HG03196 (cell line): ENCODE measurements at regions not wholly inside any gene's neighbourhood (a gene's known extent, or its start where the extent isn't known, plus 50 kb on each side); places are given as distances from the start of the nearest gene placed in this dataset.
"Not testable (repeated sequence)": the region's sequence is repeated elsewhere in the genome, so short reads cannot be mapped to it uniquely, and the experiment has no call there.

Source experiments
- ATAC-seq: cut with Tn5 transposase; IDR thresholded peaks from one replicate; pipeline ENCODE4 v1.9.1; 2021; ENCODE audit not compliant: unreplicated experiment

- no peak for ATAC-seq
Measured at GRCh38 chrX:45447331-45447730, 246.7 kb upstream of the DIPK2B start.

- no peak for ATAC-seq
Measured at GRCh38 chrX:45445745-45446412, 245.2 kb upstream of the DIPK2B start.

DNA sequence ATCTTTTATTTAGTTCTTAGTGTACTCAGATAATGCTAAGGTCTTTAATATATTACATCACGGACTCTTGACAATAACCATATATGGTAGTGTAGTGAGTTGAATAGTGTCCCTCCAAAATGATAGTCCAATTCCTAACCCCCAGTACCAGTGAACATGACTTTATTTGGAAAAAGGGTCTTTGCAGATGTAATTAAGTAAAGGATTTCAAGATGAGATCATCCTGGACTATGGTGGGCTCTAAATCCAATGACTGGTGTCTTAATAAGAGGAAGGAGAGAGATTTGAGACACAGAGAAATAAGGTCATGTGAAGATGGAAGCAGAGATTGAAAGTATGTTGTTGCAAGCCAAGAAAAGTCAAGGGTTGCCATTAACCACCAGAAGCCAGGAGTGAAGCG lies 236.5 kb upstream of the DIPK2B start:
- no peak for ATAC-seq

DNA sequence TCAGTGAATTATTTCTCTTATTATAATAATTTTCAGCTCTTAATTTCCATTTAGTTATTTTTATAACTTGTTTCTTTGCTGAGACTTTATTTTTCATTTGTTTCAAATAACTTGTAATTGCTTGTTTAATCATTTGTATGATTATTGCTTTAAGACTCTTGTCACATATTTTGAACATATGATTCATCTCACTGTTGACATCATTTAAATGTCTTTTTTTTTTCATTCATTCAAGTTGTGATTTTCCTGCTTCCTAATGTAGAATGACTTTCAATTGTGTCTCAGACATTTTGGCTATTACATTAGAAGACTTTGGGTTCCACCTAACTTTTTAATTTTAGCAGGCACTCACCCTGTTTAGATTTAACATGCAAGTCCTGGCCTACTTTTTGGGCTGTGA lies 234.8 kb upstream of the DIPK2B start:
- no peak for ATAC-seq

DNA sequence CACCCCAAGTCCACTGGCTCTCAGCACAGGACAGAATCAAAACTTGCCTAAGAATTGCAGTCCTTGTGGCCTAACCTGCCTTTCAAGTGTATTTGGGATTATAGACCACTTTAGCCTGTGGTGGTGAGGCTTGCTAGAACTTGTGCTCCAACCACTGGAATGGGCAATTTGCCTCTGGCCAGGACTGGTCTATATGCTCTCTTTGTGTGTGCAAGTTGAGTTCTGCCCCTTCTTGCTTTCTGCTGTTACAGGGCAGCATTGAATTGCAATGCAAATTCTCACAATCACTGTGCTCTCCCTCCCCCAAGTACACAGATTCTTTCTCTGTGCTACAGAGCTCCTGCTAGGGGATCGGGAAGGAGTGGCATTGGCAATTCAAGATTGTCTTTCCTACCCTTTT lies 233.6 kb upstream of the DIPK2B start:
- ATAC-seq, result no peak

- ATAC-seq, result no peak
Measured at GRCh38 chrX:45428831-45429230, 228.2 kb upstream of the DIPK2B start.

DNA sequence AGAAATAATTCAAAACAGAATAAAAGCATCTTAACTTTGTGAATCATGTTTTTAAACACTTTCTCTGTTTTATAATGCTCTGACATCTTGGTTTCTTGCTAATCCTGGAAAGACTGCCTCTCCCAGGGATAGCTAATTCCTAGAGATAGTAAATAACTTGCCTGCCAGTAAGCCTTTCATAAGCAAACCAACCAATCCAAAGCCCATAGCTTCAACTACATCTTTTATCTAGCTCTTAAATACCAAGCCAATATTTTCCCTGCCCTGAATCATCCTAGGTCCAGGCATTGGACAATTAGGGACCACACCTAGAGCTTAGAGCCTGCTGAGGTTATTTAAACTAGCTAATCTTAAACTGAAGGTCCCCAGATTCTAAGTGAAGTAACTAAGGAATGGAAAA lies 223.7 kb upstream of the DIPK2B start:
- ATAC-seq, result no peak

GRCh38 chrX:45422216-45422925 lies 221.7 kb upstream of the DIPK2B start:
- ATAC-seq, result no peak

- no peak for ATAC-seq
Measured at GRCh38 chrX:45421806-45422205, 221.1 kb upstream of the DIPK2B start.

GRCh38 chrX:45404206-45404605 lies 203.5 kb upstream of the DIPK2B start:
- ATAC-seq, result no peak

DNA sequence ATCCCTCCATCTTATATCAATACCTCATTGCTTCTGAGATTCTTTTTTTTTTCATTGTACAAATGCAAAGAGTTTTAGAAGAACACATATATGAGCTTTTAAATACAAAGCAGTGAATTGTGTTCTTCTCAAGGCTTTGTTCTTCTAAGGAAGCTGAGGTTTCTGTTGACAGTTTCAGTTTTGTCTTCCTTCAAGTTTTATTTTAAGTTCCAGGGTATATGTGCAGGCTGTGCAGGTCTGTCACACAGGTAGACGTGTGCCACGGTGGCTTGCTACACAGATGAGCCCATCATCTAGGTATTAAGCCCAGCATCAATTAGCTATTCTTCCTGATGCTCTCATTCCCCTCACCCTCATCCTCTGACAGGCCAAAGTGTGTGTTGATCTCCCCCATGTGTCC lies 201.2 kb upstream of the DIPK2B start:
- ATAC-seq, result no peak

GRCh38 chrX:45400951-45401725 lies 200.5 kb upstream of the DIPK2B start:
- not testable (repeated sequence) for ATAC-seq

GRCh38 chrX:45400027-45400779 lies 199.5 kb upstream of the DIPK2B start:
- no peak for ATAC-seq

GRCh38 chrX:45385757-45386156 lies 185.1 kb upstream of the DIPK2B start:
- no peak for ATAC-seq

DNA sequence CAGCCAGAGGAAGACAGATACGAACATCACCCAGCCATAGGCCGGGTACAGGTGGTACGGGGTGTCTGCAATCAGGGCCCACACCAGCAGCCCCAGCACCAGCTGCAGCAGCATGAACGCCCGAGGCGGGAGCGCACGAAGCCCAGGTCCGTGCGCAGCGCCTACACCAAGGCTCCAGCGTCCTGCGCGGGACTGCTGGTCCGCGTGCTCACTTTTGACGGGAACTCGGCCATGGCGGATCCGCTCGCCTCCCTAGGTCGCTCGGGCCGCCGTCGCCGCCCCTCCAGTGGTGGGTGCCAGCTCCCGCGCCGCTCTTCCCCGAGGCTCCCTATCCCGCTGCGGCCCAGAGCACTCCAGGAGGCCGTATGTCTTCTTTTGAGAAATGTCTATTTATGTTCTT lies 181.2 kb upstream of the DIPK2B start:
- ATAC-seq, result no peak

GRCh38 chrX:45381366-45381765 lies 180.7 kb upstream of the DIPK2B start:
- ATAC-seq, result no peak

DNA sequence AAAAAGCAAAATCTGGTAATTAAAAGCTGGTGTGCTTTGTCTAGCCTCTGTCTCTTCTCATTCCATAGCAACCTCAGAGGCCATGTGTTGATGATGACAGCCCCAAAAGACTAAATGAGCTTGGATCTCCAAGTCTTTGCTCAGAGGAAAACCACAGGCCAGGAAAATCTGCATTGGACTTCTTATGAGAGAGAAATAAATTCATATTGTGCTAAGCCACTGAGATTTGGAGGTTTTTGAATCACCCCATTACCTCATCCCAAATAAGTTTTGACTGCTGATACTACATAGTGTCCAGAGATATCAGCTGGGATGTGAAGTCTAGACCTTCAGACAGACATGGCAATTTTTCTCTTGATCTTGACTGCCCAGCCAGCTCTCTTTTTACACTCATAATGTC lies 178.6 kb upstream of the DIPK2B start:
- ATAC-seq, result no peak

GRCh38 chrX:45372151-45372550 lies 171.5 kb upstream of the DIPK2B start:
- no peak for ATAC-seq

GRCh38 chrX:45368705-45369104 lies 168.0 kb upstream of the DIPK2B start:
- ATAC-seq, result no peak

DNA sequence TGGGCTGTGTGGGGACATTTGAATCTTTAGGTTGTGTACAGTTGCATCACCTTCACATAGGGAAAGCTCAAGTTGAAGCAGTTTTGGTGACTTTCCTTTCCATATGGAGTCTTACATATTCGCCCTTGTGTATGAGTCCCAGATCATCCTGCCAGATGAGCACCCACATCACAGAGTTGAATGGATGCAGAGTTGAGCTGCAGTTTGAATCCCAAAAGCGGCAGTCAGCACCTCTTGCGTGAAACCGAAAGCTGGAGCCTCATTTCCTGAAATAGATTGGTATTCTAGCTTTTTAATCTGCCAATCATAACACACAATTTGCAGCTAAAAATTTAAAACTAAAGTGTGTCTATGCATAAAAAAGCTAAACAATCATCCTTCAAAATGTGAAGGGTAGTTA lies 162.9 kb upstream of the DIPK2B start:
- no peak for ATAC-seq

DNA sequence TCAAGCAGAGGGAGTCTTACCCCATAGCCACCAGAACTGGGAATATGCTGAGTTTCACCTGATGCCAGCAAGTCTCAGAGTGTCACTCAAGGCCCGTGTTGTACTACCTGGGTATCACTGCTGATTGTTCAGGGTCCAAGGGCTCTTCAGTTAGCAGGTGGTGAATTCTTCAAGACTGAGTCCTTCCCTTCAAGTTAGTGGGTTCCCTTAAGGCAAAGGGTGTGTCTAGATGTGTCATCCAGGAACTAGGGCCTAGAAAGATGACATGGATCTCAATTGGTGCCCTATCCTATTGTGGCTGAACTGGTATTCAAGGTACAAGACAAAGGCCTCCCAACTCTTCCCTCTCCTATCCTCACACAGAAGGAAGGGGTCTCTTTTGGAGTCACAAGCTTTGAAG lies 159.9 kb upstream of the DIPK2B start:
- no peak for ATAC-seq
